ENCODE measurements at regions not wholly inside any gene's neighbourhood (a gene's known extent, or its start where the extent isn't known, plus 50 kb on each side); places are given as distances from the start of the nearest gene placed in this dataset.

GRCh38 chr1:234971586-234972297 lies 156.9 kb downstream of the TOMM20 start:
- Mint-ChIP-seq H3K27me3 (peaks cover 4% of the 10 kb centered on the region), H3K4me1 (ENCODE audit: low read depth) (peaks cover 45% of the 10 kb centered on the region), H3K4me3 (no peak overlapping the region), H3K36me3 (ENCODE audit: low read depth) (no peaks in the 10 kb centered on the region), H3K9me3 (no peaks in the 10 kb centered on the region), H3K27ac (peak overlapping the region; percentile 19)
- DNase-seq (no peak), ATAC-seq (ENCODE audit: poor library complexity) (peak; percentile 18)
- Histone ChIP-seq H3K4me1 (ENCODE audit: insufficient read depth, low read length) (peaks cover 43% of the 10 kb centered on the region), H3K36me3 (ENCODE audit: insufficient read depth, low read length) (no peaks in the 10 kb centered on the region), H3K27me3 (ENCODE audit: control insufficient read depth in 1 of 2, insufficient read depth in 2 of 2, low read length in 2 of 2) (no peaks in the 10 kb centered on the region), H3K4me3 (ENCODE audit: low read length) (no peak overlapping the region), H3K9me3 (ENCODE audit: control insufficient read depth in 1 of 2, insufficient read depth in 1 of 2, low read length in 2 of 2) (no peaks in the 10 kb centered on the region), H3K27ac (ENCODE audit: low read depth in 1 of 2, low read length in 2 of 2) (peak overlapping the region in 1 of 2 donors; percentile 25)
- ChIA-PET POLR2A (interaction anchor here (1.0 to 1.8 kb wide), 3 partner anchors 9 to 40 kb away, joined by 3 to 5 read pairs (median 5); no protein-coding TSS in a partner anchor), CTCF (no interaction called here)
- intact Hi-C loops (cut with DNase I, micrococcal nuclease) = no loop called here
- no peak for TF ChIP-seq CTCF (IDR thresholded peaks at IDR 0.05)

- Histone ChIP-seq H3K4me3 (ENCODE audit: low read length) (no peak overlapping the region), H3K27ac (ENCODE audit: low read depth in 1 of 2, low read length in 2 of 2) (peak overlapping the region in 1 of 2 donors; percentile 25), H3K4me1 (ENCODE audit: insufficient read depth, low read length) (peaks cover 40% of the 10 kb centered on the region), H3K9me3 (ENCODE audit: control insufficient read depth in 1 of 2, insufficient read depth in 1 of 2, low read length in 2 of 2) (no peaks in the 10 kb centered on the region), H3K36me3 (ENCODE audit: insufficient read depth, low read length) (no peaks in the 10 kb centered on the region), H3K27me3 (ENCODE audit: control insufficient read depth in 1 of 2, insufficient read depth in 2 of 2, low read length in 2 of 2) (no peaks in the 10 kb centered on the region)
- peak in 1 of 14 experiments; percentile 52 for DNase-seq
- TF ChIP-seq CTCF (IDR thresholded peaks at IDR 0.05) = no peak
- Mint-ChIP-seq H3K36me3 (ENCODE audit: low read depth) (no peaks in the 10 kb centered on the region), H3K9me3 (no peaks in the 10 kb centered on the region), H3K4me1 (ENCODE audit: low read depth) (peaks cover 44% of the 10 kb centered on the region), H3K4me3 (peak overlapping the region; percentile 34), H3K27ac (peak overlapping the region; percentile 19), H3K27me3 (peaks cover 4% of the 10 kb centered on the region)
- ChIA-PET POLR2A (interaction anchor here (0.8 to 1.8 kb wide), 5 partner anchors 8 to 359 kb away, joined by 3 to 6 read pairs (median 5); no protein-coding TSS in a partner anchor), CTCF (no interaction called here)
- intact Hi-C loops (cut with DNase I, micrococcal nuclease) = no loop called here
- peak; percentile 42 for ATAC-seq (ENCODE audit: poor library complexity)
Observed at GRCh38 chr1:234970731-234971476, 157.7 kb downstream of the TOMM20 start.

GRCh38 chr1:234970401-234970730 lies 158.3 kb downstream of the TOMM20 start:
- H3K27me3 ChIP-seq (ENCODE audit: control insufficient read depth in 1 of 2, insufficient read depth in 2 of 2, low read length in 2 of 2) = no peaks in the 10 kb centered on the region
- Mint-ChIP-seq H3K9me3 (no peaks in the 10 kb centered on the region), H3K27ac (peak overlapping the region; percentile 19), H3K4me1 (ENCODE audit: low read depth) (peaks cover 42% of the 10 kb centered on the region), H3K27me3 (peaks cover 4% of the 10 kb centered on the region), H3K36me3 (ENCODE audit: low read depth) (no peaks in the 10 kb centered on the region), H3K4me3 (peak overlapping the region; percentile 58)
- ChIA-PET POLR2A (interaction anchor here (0.8 to 1.6 kb wide), 4 partner anchors 8 to 359 kb away, joined by 3 to 6 read pairs (median 4); no protein-coding TSS in a partner anchor), CTCF (no interaction called here)
- no peaks in the 10 kb centered on the region for H3K36me3 ChIP-seq (ENCODE audit: insufficient read depth, low read length)
- no peak for DNase-seq
- H3K4me3 ChIP-seq (ENCODE audit: low read length) = no peak overlapping the region
- intact Hi-C loops (cut with DNase I, micrococcal nuclease) = no loop called here
- no peaks in the 10 kb centered on the region for H3K9me3 ChIP-seq (ENCODE audit: control insufficient read depth in 1 of 2, insufficient read depth in 1 of 2, low read length in 2 of 2)
- no peak for ATAC-seq (ENCODE audit: poor library complexity)
- no peak overlapping the region for H3K27ac ChIP-seq (ENCODE audit: low read depth in 1 of 2, low read length in 2 of 2)
- H3K4me1 ChIP-seq (ENCODE audit: insufficient read depth, low read length) = peaks cover 42% of the 10 kb centered on the region
- TF ChIP-seq CTCF (IDR thresholded peaks at IDR 0.05) = no peak
